ENCODE measurements at regions not wholly inside any gene's neighbourhood (a gene's known extent, or its start where the extent isn't known, plus 50 kb on each side); places are given as distances from the start of the nearest gene placed in this dataset.

DNA sequence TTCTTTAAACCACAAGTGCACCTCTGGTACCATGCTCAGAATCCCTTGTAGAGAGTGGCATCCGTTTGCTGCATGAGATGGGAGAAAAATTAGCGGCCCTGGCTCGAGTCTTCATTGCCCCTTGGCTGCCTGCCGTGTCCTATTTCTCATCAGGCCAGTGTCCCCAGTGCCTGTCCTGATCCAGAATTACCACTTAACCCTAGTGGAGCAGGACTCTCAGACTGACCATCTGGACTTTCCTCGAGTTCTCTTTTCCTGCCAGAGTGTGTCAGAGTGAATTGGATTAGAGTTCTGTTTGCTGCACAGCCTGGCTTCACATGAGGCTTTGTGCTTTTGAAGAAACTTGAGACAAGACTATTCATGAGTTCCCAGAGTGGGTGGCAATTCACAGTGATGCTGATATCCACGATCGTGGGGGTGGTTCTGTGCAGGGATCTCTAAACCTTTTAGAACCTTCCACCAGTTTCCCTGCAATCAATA is 92.6 kb downstream of the C9orf152 start:
- WGBS, 2 experiments (ENCODE audit: extremely low coverage in 2 of 2, insufficient read length in 1 of 2), result no CpG with 5 or more reads among the region's 7 CpGs
- H3K36me3 ChIP-seq (ENCODE audit: control insufficient read depth, insufficient read depth, low read length), result peaks cover 11% of the 10 kb centered on the region

More for the DNA sequence above, 92.6 kb downstream of the C9orf152 start:
- BruUV-seq (replicated peaks), result no TSS peak
- Histone ChIP-seq H3K4ac (ENCODE audit: low read depth, low read length) (peak overlapping the region; percentile 61), H4K91ac (ENCODE audit: insufficient read depth, low read depth, low read length) (peak overlapping the region; percentile 79), H4K20me1 (ENCODE audit: insufficient read depth, low read length) (peaks cover 73% of the 10 kb centered on the region), H2BK20ac (ENCODE audit: low read depth, low read length) (peak overlapping the region; percentile 74), H3K4me1 (ENCODE audit: control insufficient read depth, insufficient read depth, low read length) (peaks cover 27% of the 10 kb centered on the region), H3K9ac (ENCODE audit: low read depth, low read length) (peak overlapping the region; percentile 31; the same call in 1 of the 2 replicates), H2BK120ac (ENCODE audit: low read depth, low read length) (peak overlapping the region; percentile 84), H2BK5ac (ENCODE audit: low read depth, low read length, poor library complexity, severe bottlenecking) (peak overlapping the region; percentile 91), H2AK9ac (replicated peaks; ENCODE audit: low read depth, low read length, poor library complexity) (peak overlapping the region; percentile 70), H3K27ac (ENCODE audit: insufficient read depth, low read length) (peak overlapping the region; percentile 87), H3K9me3 (ENCODE audit: control insufficient read depth, insufficient read depth, low read length) (no peaks in the 10 kb centered on the region), H2AK5ac (ENCODE audit: low read depth, low read length) (peak overlapping the region; percentile 86), H3K27me3 (ENCODE audit: control insufficient read depth, insufficient read depth, low read length) (no peaks in the 10 kb centered on the region), H2BK15ac (ENCODE audit: low read depth, low read length) (peak overlapping the region; percentile 80), H3K14ac (replicated peaks; ENCODE audit: low read depth, low read length) (peak overlapping the region; percentile 72), H3K4me3 (ENCODE audit: insufficient read depth, low read depth, low read length) (no peak overlapping the region), H3K18ac (ENCODE audit: low read depth, low read length) (peak overlapping the region; percentile 68), H3K23ac (ENCODE audit: low read depth, low read length) (peak overlapping the region; percentile 79), H2AFZ (replicated peaks; ENCODE audit: low read length, poor library complexity) (no peak overlapping the region), H4K5ac (ENCODE audit: low read depth, low read length) (peak overlapping the region; percentile 62), H4K8ac (ENCODE audit: low read depth in 2 of 2, low read length in 2 of 2) (peak overlapping the region; percentile 58 to 88), H3K4me2 (ENCODE audit: low read depth, low read length) (peak overlapping the region; percentile 68), H3K56ac (ENCODE audit: extremely low read depth, insufficient read depth, low read length) (peak overlapping the region; percentile 68), H3K79me1 (ENCODE audit: low read depth in 1 of 2, low read length in 2 of 2) (peaks cover 20 to 78% of the 10 kb centered on the region in 2 experiments; a peak in 3 of 4 replicates), H3K9me1 (ENCODE audit: insufficient read depth, low read length) (peaks cover 35% of the 10 kb centered on the region)
- intact Hi-C loops (cut with micrococcal nuclease) (no loop called here), dilution Hi-C loops (cut with HindIII; ENCODE audit: low sequenced_read_pairs, unreplicated experiment) (no loop called here), in situ Hi-C loops (cut with MboI; ENCODE audit: low sequenced_read_pairs) (no loop called here)
- TF ChIP-seq RCOR1 (IDR thresholded peaks at IDR 0.05; ENCODE audit: insufficient replicate concordance, low read length), result no peak
- TF ChIP-seq MAFK (IDR thresholded peaks at IDR 0.05; ENCODE audit: low read depth, low read length), result no peak
- TF ChIP-seq RAD21 (IDR thresholded peaks at IDR 0.05; ENCODE audit: low read length), result no peak
- TF ChIP-seq, protein P1, sequence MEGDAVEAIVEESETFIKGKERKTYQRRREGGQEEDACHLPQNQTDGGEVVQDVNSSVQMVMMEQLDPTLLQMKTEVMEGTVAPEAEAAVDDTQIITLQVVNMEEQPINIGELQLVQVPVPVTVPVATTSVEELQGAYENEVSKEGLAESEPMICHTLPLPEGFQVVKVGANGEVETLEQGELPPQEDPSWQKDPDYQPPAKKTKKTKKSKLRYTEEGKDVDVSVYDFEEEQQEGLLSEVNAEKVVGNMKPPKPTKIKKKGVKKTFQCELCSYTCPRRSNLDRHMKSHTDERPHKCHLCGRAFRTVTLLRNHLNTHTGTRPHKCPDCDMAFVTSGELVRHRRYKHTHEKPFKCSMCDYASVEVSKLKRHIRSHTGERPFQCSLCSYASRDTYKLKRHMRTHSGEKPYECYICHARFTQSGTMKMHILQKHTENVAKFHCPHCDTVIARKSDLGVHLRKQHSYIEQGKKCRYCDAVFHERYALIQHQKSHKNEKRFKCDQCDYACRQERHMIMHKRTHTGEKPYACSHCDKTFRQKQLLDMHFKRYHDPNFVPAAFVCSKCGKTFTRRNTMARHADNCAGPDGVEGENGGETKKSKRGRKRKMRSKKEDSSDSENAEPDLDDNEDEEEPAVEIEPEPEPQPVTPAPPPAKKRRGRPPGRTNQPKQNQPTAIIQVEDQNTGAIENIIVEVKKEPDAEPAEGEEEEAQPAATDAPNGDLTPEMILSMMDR (conservative IDR thresholded peaks at IDR 0.05; ENCODE audit: low read depth, low read length), result no peak
- no peak for TF ChIP-seq NFE2L2 (IDR thresholded peaks at IDR 0.05; ENCODE audit: low read depth, low read length)
- ATAC-seq (ENCODE audit: low read depth) (peak; percentile 31), DNase-seq (peak; percentile 84)
- CTCF ChIA-PET, result no interaction called here
- POLR2A ChIA-PET (ENCODE audit: unreplicated experiment), result no interaction called here

Data from IMR-90 (cell line).